ENCODE measurements at regions not wholly inside any gene's neighbourhood (a gene's known extent, or its start where the extent isn't known, plus 50 kb on each side); places are given as distances from the start of the nearest gene placed in this dataset.

GRCh38 chr7:46259947-46260346 lies 338.9 kb upstream of the IGFBP3 start:
- DNase-seq: no peak

DNA sequence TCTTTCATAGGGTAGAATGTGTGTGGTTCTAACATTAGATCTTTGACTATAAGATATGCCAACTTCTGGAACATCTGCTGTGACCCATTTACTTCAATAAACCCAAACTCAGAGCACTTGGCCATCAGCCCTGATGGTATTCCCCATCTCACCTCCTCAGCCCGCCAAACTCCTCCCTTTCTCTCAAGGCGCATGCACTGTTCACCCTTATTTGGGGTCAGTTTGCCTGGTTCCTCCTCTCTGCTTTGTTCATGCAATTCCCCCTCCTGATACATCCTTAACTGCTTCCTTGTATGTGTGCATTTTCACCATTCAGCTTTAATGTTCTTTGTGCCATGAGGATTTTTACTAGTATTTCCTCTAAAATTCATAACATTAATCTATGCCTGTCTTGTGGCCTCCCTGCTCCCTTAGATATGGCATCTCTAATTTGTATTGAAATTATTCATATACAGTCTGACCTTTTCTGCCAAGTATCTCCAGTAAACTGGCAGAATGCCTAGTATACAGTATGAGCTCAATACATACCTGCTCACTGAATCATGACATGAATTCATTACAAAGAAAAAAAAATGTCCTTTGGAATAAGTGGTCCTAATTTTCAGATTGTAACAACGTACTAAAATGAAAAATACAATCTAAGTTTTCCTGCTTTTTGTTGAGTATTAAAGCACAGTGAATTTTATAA lies 336.8 kb upstream of the IGFBP3 start:
- no peak for DNase-seq

- DNase-seq: no peak
Measured at GRCh38 chr7:46256870-46257661, 336.0 kb upstream of the IGFBP3 start.

DNA sequence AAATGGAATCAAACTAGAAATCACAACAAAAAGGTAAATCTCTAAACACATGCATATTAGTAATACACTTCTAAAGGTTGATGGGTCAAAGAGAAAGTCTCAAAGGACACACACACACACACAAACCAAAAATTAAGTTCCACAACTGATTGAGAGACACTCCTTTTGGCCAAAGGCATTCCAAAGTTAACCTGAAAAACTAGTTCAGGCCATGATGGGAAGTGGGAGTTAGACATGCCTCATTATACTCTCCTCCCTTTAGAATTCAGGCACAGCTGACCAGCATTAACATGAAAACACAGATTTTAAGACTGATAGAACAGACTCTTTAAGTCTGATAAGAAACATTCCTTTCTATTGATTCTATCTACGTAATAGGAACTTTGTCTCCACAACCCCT lies 332.4 kb upstream of the IGFBP3 start:
- DNase-seq: no peak

GRCh38 chr7:46247664-46248063 lies 326.6 kb upstream of the IGFBP3 start:
- no peak for DNase-seq

DNA sequence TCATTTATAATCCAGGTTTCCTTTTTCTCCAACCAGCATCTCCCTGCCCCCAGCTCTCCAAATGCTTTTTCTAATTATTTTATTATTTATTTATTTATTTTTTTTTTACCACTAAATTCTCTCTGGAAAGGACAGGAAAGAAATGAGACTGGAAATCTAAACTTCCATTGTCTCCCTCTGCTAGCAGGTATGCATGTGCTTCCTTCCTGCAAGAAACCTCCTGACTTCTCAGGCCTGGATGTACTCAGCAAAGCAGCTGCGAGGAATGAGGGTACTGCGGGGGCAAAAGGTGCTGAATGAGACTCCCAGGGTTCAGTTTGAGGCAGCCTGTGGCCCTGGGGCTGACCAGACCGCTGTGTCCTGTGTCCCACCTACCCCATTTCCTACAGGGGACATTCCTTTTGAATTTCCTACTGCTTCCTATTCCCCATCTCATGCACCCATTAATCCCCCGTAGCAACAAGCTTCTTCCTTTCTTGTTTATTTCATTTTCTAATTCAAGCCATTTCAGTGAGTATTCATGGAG lies 324.6 kb upstream of the IGFBP3 start:
- no peak for DNase-seq

DNA sequence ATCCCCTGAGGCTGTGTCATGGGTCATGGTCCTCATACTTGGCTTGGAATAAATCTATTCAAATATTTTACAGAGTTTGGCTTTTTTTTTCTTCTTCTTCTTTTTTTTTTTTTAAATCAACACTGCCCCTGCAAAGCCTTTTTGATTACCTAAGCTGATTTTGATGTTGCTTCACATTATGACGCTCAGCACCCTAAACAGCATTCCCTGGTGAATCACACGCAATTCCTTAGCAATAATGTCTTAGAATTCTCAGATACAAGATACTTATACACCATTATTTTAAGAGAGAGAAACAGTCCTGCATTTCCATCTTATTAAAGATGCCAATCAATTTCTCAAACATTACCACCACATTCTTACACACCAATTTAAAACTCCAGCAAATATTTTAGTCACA lies 323.7 kb upstream of the IGFBP3 start:
- DNase-seq: no peak

DNA sequence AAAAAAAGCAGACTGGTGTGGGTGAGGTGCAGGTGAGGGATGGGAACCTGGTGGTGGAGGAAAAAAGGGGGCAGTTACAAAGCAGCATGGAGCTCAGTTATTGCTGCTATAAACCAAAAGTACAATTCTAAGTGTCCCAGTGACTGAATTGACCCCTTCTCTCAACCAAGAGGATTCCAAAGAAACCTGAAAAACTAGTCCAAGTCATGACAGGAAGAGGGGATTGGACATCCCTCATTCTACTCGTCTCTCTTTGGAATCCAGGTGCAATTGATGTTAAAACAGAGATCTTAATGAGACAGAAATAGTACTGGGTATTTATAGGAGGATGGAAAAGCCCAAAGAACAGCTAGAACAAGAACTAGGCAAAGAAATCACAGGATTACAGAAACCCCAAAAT lies 322.3 kb upstream of the IGFBP3 start:
- DNase-seq: no peak

DNA sequence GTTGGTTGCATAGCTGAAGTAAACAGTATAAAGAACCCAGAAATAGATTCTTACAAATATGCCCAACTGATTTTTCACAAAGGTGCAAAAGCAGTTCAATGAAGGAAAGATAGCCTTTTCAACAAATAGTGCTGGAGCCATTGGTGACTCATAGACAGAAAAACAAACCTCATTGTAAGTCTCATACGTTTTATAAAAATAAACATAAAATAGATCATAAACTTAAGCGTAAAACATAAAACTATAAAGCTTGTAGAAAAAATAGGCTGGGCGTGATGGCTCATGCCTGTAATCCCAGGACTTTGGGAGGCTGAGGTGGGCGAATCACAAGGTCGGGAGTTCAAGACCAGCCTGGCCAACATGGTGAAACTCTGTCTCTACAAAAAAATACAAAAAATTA lies 318.8 kb upstream of the IGFBP3 start:
- DNase-seq: no peak

- DNase-seq: no peak
Measured at GRCh38 chr7:46237466-46237865, 316.4 kb upstream of the IGFBP3 start.

- DNase-seq: no peak
Measured at GRCh38 chr7:46233585-46234329, 312.7 kb upstream of the IGFBP3 start.

DNA sequence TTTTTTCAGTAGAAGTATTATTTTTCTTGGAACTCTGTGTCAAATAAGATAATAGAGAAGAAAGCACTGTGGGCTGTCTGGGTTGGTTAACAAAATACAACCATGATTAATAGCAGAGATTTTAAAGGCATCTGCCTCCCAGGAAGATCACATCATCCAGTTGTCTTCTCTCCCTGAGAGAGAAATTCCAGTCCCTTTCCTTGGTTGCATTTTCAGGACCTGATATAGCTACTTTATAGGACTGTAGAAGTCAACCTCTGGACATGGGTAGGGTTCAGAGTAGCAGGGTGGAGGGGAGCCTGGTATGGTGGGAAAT lies 309.9 kb upstream of the IGFBP3 start:
- DNase-seq: no peak

- DNase-seq: no peak
Measured at GRCh38 chr7:46230298-46230989, 309.4 kb upstream of the IGFBP3 start.

- no peak for DNase-seq
Measured at GRCh38 chr7:46229409-46229808, 308.3 kb upstream of the IGFBP3 start.

- no peak for DNase-seq
Measured at GRCh38 chr7:46226860-46227259, 305.8 kb upstream of the IGFBP3 start.

DNA sequence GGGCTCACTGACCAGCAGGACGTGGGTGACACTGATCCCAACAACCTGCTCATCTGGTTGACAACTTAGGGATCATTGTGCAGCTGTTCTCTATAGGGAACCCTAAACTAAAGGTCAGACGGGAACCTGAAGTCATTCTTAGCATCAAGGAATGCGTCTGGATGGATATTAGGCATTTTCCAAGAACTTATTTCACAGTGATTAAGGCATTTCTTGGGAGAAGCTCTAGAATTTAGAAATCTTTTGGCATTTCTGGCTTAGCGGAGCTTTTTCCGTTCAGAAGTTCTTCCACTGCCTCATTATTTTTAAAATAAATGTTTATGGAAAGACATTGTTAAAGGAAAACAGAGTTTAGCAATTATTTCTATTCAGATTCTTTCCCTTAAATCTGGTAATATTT lies 303.3 kb upstream of the IGFBP3 start:
- DNase-seq: no peak

DNA sequence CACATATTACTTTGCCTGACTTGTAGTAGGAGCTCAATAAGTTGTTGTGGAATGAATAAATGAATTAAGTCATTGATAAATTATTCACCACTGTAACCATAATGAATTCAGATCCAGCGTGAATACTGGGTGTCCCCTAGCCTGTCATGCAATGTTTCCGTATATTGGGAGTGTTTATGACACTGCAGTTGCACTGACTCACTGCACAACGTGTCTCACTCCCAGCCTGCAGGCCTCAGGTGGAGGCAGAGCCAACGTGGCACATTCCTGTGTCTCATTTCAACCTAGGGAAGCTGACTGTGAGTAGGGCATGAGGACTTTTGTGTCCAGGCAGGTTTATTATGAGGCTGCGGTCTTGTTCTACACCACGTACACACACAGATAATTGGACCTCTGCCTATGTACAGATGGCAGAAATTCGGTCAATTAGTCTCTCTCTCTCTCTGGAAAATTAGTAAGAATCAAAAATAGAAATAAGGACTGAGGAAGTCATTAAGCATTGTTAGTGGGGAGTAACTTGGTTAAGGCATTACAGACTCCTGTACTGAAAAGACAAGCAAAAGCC lies 299.1 kb upstream of the IGFBP3 start:
- no peak for DNase-seq

DNA sequence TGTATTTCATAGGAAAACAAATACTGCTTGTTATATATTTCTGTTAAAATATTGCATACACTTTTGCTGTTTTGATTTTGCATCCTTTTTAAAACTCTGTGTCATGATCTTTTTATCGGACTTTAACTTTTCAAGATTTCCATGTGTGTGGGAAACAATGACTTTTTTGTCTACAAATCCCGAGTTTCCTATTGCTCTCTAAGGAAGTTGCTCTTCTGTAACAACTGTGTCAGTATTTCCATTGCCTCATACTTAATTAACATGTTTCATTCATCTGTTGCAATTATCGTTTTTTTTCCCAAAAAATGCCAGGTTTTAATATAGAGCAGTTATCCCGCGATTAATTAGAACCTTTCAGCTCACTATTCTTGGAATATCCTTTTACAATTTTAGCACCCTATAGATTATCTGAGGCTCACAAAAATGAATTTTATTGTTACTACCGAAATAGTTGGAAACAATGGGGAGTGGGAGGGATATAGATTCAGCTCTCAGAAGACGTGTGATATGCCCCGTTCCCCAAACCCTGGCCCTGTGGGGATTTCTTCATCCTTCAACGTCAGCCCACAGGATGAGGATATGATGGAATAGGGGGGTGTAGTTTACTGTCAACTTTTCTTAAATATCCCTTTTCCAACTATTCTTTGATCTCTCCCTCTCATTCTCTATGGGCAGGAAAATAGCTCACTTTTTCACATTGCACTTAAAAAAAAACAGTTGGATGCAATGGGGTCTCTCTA lies 297.6 kb upstream of the IGFBP3 start:
- DNase-seq: no peak

DNA sequence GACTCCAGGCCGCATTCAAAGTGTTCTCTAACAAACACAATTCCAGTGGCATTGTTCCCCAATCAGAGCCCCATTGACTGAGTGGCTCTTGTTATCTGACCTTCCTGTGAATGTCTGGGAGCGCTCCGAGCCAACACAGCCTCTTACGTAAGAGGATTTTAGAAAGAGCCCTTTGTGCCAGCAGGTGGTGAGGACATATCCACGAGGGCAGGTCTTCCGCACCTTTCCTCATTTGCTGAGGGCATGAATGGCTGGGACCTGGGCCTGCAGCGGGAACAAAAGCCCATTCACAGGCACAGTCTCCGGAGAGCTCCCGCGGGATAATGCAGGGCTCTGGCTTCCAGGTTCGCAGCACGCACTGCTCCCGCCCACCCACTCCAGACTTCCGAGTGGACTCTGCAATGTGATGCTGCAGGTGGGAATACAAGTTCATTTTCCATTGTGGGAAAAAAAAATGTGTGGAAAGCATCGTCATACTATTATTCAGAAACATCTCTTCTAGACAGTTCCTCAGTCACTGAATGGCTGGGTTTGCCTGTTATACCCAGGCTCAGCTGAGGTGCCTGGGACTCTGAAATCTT lies 295.0 kb upstream of the IGFBP3 start:
- no peak for DNase-seq

GRCh38 chr7:46214526-46214925 lies 293.5 kb upstream of the IGFBP3 start:
- DNase-seq: no peak

DNA sequence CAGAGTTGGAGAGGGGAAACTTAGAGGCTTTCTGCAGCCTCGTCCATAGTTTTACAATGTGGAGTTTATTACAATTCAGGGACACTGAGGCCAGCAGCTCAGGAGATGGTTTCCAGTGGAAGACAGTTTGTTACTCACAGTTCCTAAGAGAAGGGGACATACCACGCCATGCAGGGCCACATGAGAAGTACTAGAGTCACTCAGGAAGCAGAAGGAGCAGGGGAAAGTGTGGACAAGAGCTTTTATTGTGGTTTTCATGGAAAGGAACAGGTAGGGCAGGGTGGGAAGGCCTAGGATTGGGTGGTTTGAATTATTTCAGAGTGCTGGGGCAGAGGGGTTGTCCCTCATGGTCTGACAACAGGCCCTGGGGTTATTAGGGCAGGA lies 292.1 kb upstream of the IGFBP3 start:
- no peak for DNase-seq

Measured in GF-D8 (cell line).